ENCODE measurements at regions not wholly inside any gene's neighbourhood (a gene's known extent, or its start where the extent isn't known, plus 50 kb on each side); places are given as distances from the start of the nearest gene placed in this dataset.

DNA sequence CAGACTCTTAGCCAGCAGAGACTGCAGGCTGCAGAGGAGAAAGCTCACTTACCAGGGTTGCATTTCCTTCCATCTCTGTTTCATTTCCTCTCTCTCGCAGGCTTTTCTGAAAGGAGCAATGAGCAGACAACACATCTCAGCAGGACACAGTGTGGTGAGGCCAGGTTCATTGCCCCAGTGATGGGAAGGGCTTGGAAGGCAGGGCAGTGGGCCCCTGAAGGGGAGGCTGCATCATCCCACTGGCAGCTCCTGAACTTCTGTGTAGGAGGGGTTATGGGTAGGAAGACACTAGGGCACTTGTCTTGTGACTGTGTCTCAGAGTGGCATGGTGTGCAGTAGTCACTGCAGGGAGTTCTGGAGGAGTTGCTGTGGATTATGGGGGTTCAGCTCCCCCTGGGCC, 246.8 kb downstream of the QKI start:
- Mint-ChIP-seq H3K4me1 (no peaks in the 10 kb centered on the region), H3K4me3 (no peak overlapping the region), H3K36me3 (no peaks in the 10 kb centered on the region), H3K27me3 (peaks cover 5% of the 10 kb centered on the region), H3K27ac (no peak overlapping the region), H3K9me3 (peaks cover 4% of the 10 kb centered on the region)

DNA sequence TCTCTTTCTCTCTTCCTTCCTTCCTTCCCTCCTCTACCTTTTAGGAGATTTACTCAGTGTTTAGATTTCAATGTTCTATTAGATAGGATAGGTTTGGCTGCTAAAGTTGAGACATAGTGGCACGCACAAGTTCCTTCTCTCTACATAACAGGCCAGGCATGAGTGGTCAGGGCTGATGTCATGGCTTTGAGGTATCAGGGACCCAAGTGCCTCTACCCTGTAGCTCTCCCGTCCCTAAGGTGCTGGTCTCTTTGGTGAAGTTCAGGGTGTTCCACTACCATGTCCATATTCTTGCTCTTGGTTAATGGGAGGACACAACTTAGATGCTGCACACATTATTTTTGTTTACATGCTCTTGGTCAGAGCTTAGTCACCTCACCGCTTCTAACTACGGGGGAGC, 245.3 kb downstream of the QKI start:
- H3K9me3 Mint-ChIP-seq, result peaks cover 4% of the 10 kb centered on the region
- H3K27ac Mint-ChIP-seq, result no peak overlapping the region
- no peaks in the 10 kb centered on the region for H3K4me1 Mint-ChIP-seq
- H3K4me3 Mint-ChIP-seq, result no peak overlapping the region
- H3K36me3 Mint-ChIP-seq, result no peaks in the 10 kb centered on the region
- peaks cover 5% of the 10 kb centered on the region for H3K27me3 Mint-ChIP-seq

- Mint-ChIP-seq H3K27ac (no peak overlapping the region), H3K4me1 (no peaks in the 10 kb centered on the region), H3K9me3 (peaks cover 4% of the 10 kb centered on the region), H3K4me3 (no peak overlapping the region), H3K36me3 (no peaks in the 10 kb centered on the region), H3K27me3 (peaks cover 7% of the 10 kb centered on the region)
These were observed 241.0 kb downstream of the QKI start for GRCh38 chr6:163655217-163656121.

DNA sequence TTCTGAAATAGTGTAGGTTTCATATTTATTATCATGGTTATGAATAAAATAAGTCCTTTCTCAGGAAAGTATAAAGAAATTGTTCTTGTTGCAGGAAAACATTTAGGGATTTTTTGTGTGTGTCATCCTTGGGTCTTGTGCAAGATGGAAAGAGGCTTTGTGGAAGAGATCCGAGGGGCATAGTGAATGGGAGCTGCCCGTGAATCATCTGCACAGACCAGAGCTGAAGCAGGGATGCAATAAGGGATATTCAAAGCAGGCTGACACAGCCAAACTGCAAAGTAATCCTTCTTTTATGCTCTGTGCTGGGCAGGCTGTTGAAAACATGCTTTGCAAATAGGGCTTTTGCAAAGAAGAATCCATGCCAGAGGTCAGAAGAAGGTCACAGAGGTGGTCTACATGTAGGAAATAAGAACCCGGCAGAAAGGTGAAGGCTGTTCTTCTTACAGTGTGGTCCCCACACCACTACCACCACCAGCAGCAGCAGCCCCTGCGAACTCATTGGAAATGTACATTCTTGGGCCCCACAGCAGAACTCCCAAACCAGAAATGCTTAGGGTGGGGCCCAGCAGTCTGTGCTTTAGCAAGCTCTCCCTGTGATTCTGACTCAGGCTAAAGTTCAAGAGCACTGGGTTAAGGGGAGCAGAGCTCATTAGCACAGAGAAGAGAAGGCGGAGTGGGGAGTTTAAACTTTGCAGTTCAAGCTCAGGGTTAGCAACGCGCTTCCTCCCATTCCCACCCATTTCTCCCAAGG, 237.6 kb downstream of the QKI start:
- no peaks in the 10 kb centered on the region for H3K36me3 Mint-ChIP-seq
- H3K27ac Mint-ChIP-seq, result no peak overlapping the region
- no peaks in the 10 kb centered on the region for H3K4me1 Mint-ChIP-seq
- H3K9me3 Mint-ChIP-seq, result no peaks in the 10 kb centered on the region
- H3K4me3 Mint-ChIP-seq, result no peak overlapping the region
- peaks cover 5% of the 10 kb centered on the region for H3K27me3 Mint-ChIP-seq

GRCh38 chr6:163651426-163651825, 236.9 kb downstream of the QKI start:
- H3K36me3 Mint-ChIP-seq, result no peaks in the 10 kb centered on the region
- peaks cover 5% of the 10 kb centered on the region for H3K27me3 Mint-ChIP-seq
- H3K4me1 Mint-ChIP-seq, result no peaks in the 10 kb centered on the region
- H3K4me3 Mint-ChIP-seq, result no peak overlapping the region
- no peaks in the 10 kb centered on the region for H3K9me3 Mint-ChIP-seq
- no peak overlapping the region for H3K27ac Mint-ChIP-seq

DNA sequence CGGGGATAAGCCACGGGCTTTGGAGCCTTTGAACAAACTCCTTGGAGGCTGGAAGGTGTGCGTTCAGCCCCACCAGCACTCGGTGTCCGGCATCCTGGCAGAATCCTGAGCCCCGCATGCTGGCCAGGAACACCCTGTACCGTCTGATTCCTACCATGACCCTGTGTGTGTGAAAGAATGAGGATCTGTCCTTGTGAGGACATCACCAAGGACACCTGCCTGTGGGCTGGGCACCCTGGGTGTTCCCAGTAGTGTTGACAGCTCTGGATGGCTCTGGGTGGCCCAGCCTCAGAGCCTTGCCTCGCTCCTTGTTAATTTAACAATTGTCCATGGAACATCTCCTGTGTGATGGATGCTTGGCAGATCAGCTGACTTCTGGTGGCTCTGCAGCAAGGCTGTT, 234.3 kb downstream of the QKI start:
- no peak overlapping the region for H3K4me3 Mint-ChIP-seq
- H3K9me3 Mint-ChIP-seq, result no peaks in the 10 kb centered on the region
- H3K4me1 Mint-ChIP-seq, result no peaks in the 10 kb centered on the region
- H3K27ac Mint-ChIP-seq, result no peak overlapping the region
- peaks cover 3% of the 10 kb centered on the region for H3K27me3 Mint-ChIP-seq
- H3K36me3 Mint-ChIP-seq, result no peaks in the 10 kb centered on the region

DNA sequence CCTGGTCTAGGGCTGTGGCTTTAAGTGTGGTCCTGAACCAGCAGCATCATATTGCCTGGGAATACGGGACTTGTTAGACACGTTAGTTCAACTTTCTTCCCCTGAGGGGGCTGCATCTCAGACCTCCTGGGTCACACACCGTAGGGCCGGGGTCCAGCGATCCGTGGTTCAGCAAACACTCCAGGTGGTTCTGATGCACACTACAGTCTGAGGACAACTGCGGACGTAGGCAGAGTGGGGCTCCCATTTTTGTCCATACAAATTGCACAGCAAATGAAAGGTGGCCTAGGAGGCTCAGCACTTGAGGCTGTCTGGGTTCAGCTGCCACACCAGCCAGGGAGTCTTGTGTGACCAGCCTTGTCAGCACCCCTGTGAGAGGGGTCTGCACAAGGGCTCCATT, 233.1 kb downstream of the QKI start:
- no peaks in the 10 kb centered on the region for H3K4me1 Mint-ChIP-seq
- no peak overlapping the region for H3K27ac Mint-ChIP-seq
- H3K27me3 Mint-ChIP-seq, result peaks cover 3% of the 10 kb centered on the region
- no peak overlapping the region for H3K4me3 Mint-ChIP-seq
- H3K36me3 Mint-ChIP-seq, result no peaks in the 10 kb centered on the region
- no peaks in the 10 kb centered on the region for H3K9me3 Mint-ChIP-seq

GRCh38 chr6:163646866-163647265, 232.3 kb downstream of the QKI start:
- no peaks in the 10 kb centered on the region for H3K9me3 Mint-ChIP-seq
- H3K27me3 Mint-ChIP-seq, result peaks cover 1% of the 10 kb centered on the region

DNA sequence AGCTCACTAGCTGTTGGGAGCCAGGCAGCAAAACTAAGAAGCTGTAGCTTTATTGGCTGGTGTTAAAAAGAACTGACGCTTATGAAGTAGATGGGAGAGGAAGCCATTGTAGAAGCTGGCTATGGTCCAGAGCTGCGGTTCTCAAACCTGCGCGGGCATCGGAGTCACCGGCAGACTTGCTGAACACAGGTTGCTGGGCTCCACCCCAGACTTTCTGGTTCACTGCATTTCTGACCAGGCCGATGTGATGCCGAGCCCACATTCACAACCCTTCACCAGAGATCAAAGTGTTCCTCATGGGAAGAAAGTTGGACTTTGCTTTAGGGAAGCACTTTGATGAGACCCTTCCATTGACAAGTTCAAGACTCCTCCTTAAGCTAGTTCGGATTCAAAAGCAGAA, 231.6 kb downstream of the QKI start:
- Mint-ChIP-seq H3K4me1 (no peaks in the 10 kb centered on the region), H3K4me3 (no peak overlapping the region), H3K27me3 (no peaks in the 10 kb centered on the region), H3K27ac (no peak overlapping the region), H3K9me3 (no peaks in the 10 kb centered on the region), H3K36me3 (no peaks in the 10 kb centered on the region)

More at GRCh38 chr6:163646866-163647265, 232.3 kb downstream of the QKI start:
- no peaks in the 10 kb centered on the region for H3K4me1 Mint-ChIP-seq
- no peak overlapping the region for H3K4me3 Mint-ChIP-seq
- H3K36me3 Mint-ChIP-seq, result no peaks in the 10 kb centered on the region
- no peak overlapping the region for H3K27ac Mint-ChIP-seq

DNA sequence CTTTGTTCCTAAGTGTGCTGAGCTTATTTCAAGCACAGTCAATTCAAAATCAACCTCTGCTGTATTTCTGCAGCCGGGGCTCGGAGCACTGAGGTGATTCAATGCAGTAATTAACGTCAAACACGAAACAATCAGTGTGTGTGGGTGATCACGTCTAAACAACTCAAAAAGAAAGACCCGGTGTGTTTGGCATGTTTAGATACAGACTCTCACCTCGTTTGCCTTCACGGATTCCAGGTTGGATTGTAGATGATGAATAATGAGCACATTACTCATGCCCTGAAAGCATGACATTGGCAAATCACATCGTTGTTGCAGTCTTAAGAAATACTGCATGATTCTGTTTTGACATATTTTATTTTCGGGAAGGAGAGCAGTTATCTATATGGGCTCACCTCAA, 231.0 kb downstream of the QKI start:
- H3K4me1 Mint-ChIP-seq, result no peaks in the 10 kb centered on the region
- no peaks in the 10 kb centered on the region for H3K9me3 Mint-ChIP-seq
- H3K4me3 Mint-ChIP-seq, result no peak overlapping the region
- no peak overlapping the region for H3K27ac Mint-ChIP-seq
- no peaks in the 10 kb centered on the region for H3K36me3 Mint-ChIP-seq
- H3K27me3 Mint-ChIP-seq, result no peaks in the 10 kb centered on the region

DNA sequence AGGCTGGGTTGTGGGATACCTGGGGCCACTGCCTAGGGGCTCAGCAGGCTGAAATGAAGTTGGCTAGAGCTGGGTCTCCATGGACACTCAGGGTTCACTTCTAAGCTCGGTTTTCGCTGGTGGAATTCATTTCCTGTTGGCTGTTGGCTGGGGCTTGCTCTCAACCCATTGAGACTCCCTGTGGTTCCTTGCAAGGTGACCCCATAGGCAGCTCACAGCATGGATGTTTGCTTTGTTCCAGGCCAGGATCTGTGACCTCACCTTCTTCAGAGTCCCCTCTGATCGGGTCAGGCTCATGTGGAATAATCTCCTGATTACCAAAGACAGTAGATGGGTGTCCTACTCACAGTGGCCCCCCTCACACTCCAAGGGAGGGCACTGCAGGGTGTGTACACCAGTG, 229.3 kb downstream of the QKI start:
- no peaks in the 10 kb centered on the region for H3K36me3 Mint-ChIP-seq

DNA sequence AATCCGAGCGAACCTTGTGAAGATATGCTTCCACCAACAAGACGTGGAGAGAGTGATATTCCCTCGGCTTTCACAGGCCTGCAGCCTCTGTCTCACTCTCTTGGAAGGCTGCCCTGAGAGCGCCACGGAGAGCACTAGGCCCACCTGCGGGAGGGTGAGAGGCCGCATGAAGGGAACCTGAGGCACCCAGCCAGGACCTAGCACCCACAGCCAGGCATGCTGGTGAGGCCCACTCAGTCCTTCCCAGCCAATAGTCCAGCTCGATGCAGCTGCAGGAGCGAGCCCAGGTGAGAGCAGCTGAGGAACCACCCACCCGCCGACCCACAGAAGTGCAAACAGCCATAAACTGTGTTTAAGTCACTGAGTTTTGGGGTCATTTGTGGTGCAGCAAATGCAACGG, 227.2 kb downstream of the QKI start:
- H3K36me3 Mint-ChIP-seq, result no peaks in the 10 kb centered on the region
- no peak overlapping the region for H3K4me3 Mint-ChIP-seq
- no peak overlapping the region for H3K27ac Mint-ChIP-seq
- H3K4me1 Mint-ChIP-seq, result no peaks in the 10 kb centered on the region
- no peaks in the 10 kb centered on the region for H3K9me3 Mint-ChIP-seq
- H3K27me3 Mint-ChIP-seq, result no peaks in the 10 kb centered on the region

More for the DNA sequence above, 229.3 kb downstream of the QKI start:
- Mint-ChIP-seq H3K4me3 (no peak overlapping the region), H3K27me3 (no peaks in the 10 kb centered on the region), H3K4me1 (no peaks in the 10 kb centered on the region), H3K9me3 (no peaks in the 10 kb centered on the region), H3K27ac (no peak overlapping the region)

DNA sequence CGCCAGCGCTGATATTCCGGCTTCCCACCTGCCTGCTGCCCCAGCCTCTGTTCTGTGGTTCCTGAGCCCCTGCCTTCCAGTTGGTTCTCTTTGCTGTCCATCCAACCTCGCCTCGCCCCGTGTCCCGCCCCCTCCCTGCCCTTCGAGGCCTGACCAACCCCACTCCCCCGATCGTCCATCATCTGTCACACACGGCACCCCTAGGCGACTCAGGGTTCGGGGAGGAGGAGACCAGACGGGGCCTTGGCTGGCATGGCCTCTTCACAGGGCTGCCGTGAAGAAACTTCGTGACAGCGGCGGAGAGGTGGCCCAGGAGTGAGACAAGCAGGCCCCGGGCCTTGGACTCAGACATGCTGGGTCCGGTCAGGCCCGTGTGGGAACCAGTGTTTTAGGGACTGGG, 226.1 kb downstream of the QKI start:
- Mint-ChIP-seq H3K4me3 (no peak overlapping the region), H3K27me3 (peaks cover 2% of the 10 kb centered on the region), H3K36me3 (no peaks in the 10 kb centered on the region), H3K4me1 (no peaks in the 10 kb centered on the region), H3K27ac (no peak overlapping the region), H3K9me3 (no peaks in the 10 kb centered on the region)

DNA sequence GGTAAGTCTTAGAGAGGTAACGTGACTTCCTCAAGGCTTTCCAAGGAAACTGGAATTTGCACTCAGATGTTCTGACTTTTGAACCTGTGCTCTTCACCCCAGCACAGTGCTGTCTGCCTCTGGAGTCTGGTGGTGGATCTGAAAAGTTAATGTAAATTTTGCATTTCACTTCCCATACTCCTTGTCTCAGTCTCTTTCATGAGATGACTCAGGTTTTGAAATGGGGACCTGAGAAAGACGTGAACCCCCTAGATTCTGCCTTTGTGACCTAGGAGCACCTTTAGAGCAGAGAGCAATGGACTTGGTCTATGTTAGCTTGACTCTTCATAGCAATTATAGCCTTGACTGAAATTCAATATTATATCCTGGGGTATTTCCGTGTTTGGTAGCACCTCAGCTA, 223.0 kb downstream of the QKI start:
- H3K27me3 Mint-ChIP-seq, result peaks cover 2% of the 10 kb centered on the region
- no peaks in the 10 kb centered on the region for H3K4me1 Mint-ChIP-seq
- H3K36me3 Mint-ChIP-seq, result no peaks in the 10 kb centered on the region
- no peak overlapping the region for H3K27ac Mint-ChIP-seq
- H3K4me3 Mint-ChIP-seq, result no peak overlapping the region
- H3K9me3 Mint-ChIP-seq, result no peaks in the 10 kb centered on the region

GRCh38 chr6:163635731-163636364, 221.3 kb downstream of the QKI start:
- peaks cover 8% of the 10 kb centered on the region for H3K27me3 Mint-ChIP-seq
- H3K4me3 Mint-ChIP-seq, result no peak overlapping the region
- H3K4me1 Mint-ChIP-seq, result no peaks in the 10 kb centered on the region
- no peak overlapping the region for H3K27ac Mint-ChIP-seq
- H3K9me3 Mint-ChIP-seq, result no peaks in the 10 kb centered on the region
- peaks cover 2% of the 10 kb centered on the region for H3K36me3 Mint-ChIP-seq

- no peaks in the 10 kb centered on the region for H3K4me1 Mint-ChIP-seq
- no peaks in the 10 kb centered on the region for H3K9me3 Mint-ChIP-seq
- H3K4me3 Mint-ChIP-seq, result no peak overlapping the region
- H3K36me3 Mint-ChIP-seq, result peaks cover 2% of the 10 kb centered on the region
- peaks cover 8% of the 10 kb centered on the region for H3K27me3 Mint-ChIP-seq
- H3K27ac Mint-ChIP-seq, result no peak overlapping the region
These were observed 220.8 kb downstream of the QKI start for GRCh38 chr6:163635315-163635714.
